CD4-positive, CD25-positive, alpha-beta regulatory T cell (primary cell): ENCODE measurements at regions not wholly inside any gene's neighbourhood (a gene's known extent, or its start where the extent isn't known, plus 50 kb on each side); places are given as distances from the start of the nearest gene placed in this dataset.

ENCODE experiments used
- ATAC-seq, 2 donors: fragments of 150-1000 bp; cut with Tn5 transposase; one replicate each; pipeline ENCODE4 v1.10.0; 2021; ENCODE audit warnings: low read depth in 2 of 2, moderate number of reproducible peaks in 2 of 2, moderate library complexity in 1 of 2
- DNase-seq, 3 donors: peaks; one replicate each; pipeline versions ENCODE4 v3.0.0 to v3.0.0-alpha.2; 2012 to 2022; ENCODE audit warnings: mixed read lengths in 1 of 3
- H3K27ac ChIP-seq: one replicate; pipeline ENCODE4 v1.7.0; 2013; ENCODE audit warnings: mild to moderate bottlenecking, low read length; ENCODE audit not compliant: insufficient read depth, poor library complexity, severe bottlenecking
- H3K27me3 ChIP-seq: one replicate; pipeline ENCODE4 v1.7.0; 2013; ENCODE audit warnings: low read length; ENCODE audit not compliant: control insufficient read depth, insufficient read depth
- H3K36me3 ChIP-seq: one replicate; pipeline ENCODE4 v1.7.0; 2013; ENCODE audit warnings: mild to moderate bottlenecking, low read length, moderate library complexity; ENCODE audit not compliant: control insufficient read depth, insufficient read depth
- H3K4me1 ChIP-seq: 2 replicates; pipeline ENCODE4 v1.7.0; 2013; ENCODE audit warnings: mild to moderate bottlenecking, low read length; ENCODE audit not compliant: insufficient read depth, control insufficient read depth, poor library complexity, severe bottlenecking
- H3K4me3 ChIP-seq: one replicate; pipeline ENCODE4 v1.7.0; 2013; ENCODE audit warnings: low read depth, mild to moderate bottlenecking, low read length, moderate library complexity
- H3K9me3 ChIP-seq, 2 experiments: 1 replicate in 1 of 2; 2 replicates in 1 of 2; pipeline ENCODE4 v1.7.0; 2013; ENCODE audit warnings: low read length in 2 of 2, mild to moderate bottlenecking in 1 of 2, moderate library complexity in 1 of 2; ENCODE audit not compliant: control insufficient read depth in 2 of 2
- H3K27ac Mint-ChIP-seq, 3 donors: one replicate each; pipeline ENCODE4 v1.8.0; 2020 to 2022; ENCODE audit warnings: mild to moderate bottlenecking in 3 of 3, mixed read lengths in 3 of 3, moderate library complexity in 2 of 3
- H3K27me3 Mint-ChIP-seq: one replicate; pipeline ENCODE4 v1.8.0; 2022; ENCODE audit warnings: mild to moderate bottlenecking, mixed read lengths
- H3K36me3 Mint-ChIP-seq: one replicate; pipeline ENCODE4 v1.8.0; 2020; ENCODE audit warnings: mixed read lengths
- H3K4me1 Mint-ChIP-seq, 4 donors: one replicate each; pipeline ENCODE4 v1.8.0; 2020 to 2022; ENCODE audit warnings: mixed read lengths in 4 of 4, mild to moderate bottlenecking in 1 of 4
- H3K4me3 Mint-ChIP-seq, 4 donors: one replicate each; pipeline ENCODE4 v1.8.0; 2020 to 2022; ENCODE audit warnings: mild to moderate bottlenecking in 4 of 4, mixed read lengths in 4 of 4, moderate library complexity in 3 of 4
- H3K9me3 Mint-ChIP-seq, 7 donors: one replicate each; pipeline ENCODE4 v1.8.0; 2020 to 2022; ENCODE audit warnings: mixed read lengths in 7 of 7, mild to moderate bottlenecking in 3 of 7, moderate library complexity in 2 of 7

DNA sequence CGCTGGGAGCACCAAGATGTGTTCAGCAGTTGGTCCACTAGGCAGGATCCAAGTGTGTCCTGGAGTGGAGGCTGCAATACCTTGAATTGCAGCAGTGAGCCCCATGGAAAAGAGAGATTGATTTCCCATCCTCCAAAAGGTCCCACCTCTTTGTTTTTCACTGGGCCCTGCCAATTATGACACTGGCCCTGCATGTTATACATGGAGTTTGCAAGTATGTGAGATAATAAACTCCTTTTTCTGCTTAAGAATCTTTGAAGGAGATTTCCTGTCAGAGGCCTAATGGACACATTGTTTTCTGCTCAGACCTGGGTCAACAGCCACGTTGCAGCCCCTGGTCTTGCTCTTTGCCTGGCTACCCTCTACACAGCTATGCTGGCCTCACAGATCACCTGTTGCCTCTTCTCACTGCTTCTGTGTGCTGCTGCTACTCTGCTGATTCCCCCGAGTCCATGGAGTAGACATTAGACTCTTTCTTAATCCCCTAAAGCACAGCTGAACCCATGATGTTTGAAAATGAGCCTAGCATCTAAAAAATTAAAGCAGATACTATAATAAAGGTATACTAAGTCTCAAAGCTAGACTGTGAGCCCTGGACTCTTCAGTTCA is 341.9 kb upstream of the CDH11 start:
- H3K27ac ChIP-seq, result no peak overlapping the region
- no peak overlapping the region for H3K4me3 Mint-ChIP-seq
- H3K4me1 ChIP-seq, result no peaks in the 10 kb centered on the region
- DNase-seq (no peak), ATAC-seq (no peak)
- no peaks in the 10 kb centered on the region for H3K36me3 Mint-ChIP-seq
- H3K9me3 Mint-ChIP-seq, result peaks cover 0 to 8% (median 5%) of the 10 kb centered on the region in 7 donors
- H3K27me3 ChIP-seq, result no peaks in the 10 kb centered on the region
- H3K4me3 ChIP-seq, result no peak overlapping the region
- no peaks in the 10 kb centered on the region for H3K9me3 ChIP-seq
- no peak overlapping the region for H3K27ac Mint-ChIP-seq
- H3K27me3 Mint-ChIP-seq, result no peaks in the 10 kb centered on the region
- H3K36me3 ChIP-seq, result no peaks in the 10 kb centered on the region
- H3K4me1 Mint-ChIP-seq, result no peaks in the 10 kb centered on the region

GRCh38 chr16:65457084-65457483 is 335.2 kb upstream of the CDH11 start:
- H3K9me3 Mint-ChIP-seq, result peaks cover 0 to 12% (median 4%) of the 10 kb centered on the region in 7 donors
- no peak for ATAC-seq
- H3K4me3 Mint-ChIP-seq, result no peak overlapping the region
- Histone ChIP-seq H3K36me3 (no peaks in the 10 kb centered on the region), H3K9me3 (no peaks in the 10 kb centered on the region), H3K27me3 (no peaks in the 10 kb centered on the region), H3K4me3 (no peak overlapping the region), H3K4me1 (no peaks in the 10 kb centered on the region), H3K27ac (no peak overlapping the region)
- H3K27ac Mint-ChIP-seq, result no peak overlapping the region
- no peaks in the 10 kb centered on the region for H3K4me1 Mint-ChIP-seq
- H3K36me3 Mint-ChIP-seq, result no peaks in the 10 kb centered on the region
- no peak for DNase-seq
- H3K27me3 Mint-ChIP-seq, result no peaks in the 10 kb centered on the region

DNA sequence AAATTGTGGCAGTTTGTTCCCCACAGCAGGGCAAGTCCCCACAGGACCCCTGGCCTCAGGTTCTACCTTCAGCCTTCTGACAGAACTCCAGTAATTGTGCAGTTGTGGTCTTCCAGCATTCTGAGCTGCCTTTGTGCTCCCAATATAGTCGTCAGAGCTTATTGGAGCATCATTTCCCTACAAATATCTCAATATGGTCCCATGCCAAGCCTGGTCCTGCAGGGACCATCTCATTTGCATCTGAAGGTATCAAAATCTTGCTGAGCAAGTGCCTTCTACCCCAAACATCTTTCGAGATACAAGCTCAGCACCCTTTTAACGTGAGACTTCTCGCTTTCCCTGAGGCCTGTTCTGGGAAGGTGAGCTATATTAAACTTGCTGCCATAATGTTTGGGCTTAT is 333.9 kb upstream of the CDH11 start:
- Histone ChIP-seq H3K4me1 (no peaks in the 10 kb centered on the region), H3K27ac (no peak overlapping the region), H3K4me3 (no peak overlapping the region), H3K36me3 (no peaks in the 10 kb centered on the region), H3K27me3 (no peaks in the 10 kb centered on the region), H3K9me3 (no peaks in the 10 kb centered on the region)
- peaks cover 0 to 14% (median 4%) of the 10 kb centered on the region in 7 donors for H3K9me3 Mint-ChIP-seq
- no peaks in the 10 kb centered on the region for H3K4me1 Mint-ChIP-seq
- H3K4me3 Mint-ChIP-seq, result no peak overlapping the region
- ATAC-seq (no peak), DNase-seq (no peak)
- no peak overlapping the region for H3K27ac Mint-ChIP-seq
- no peaks in the 10 kb centered on the region for H3K36me3 Mint-ChIP-seq
- no peaks in the 10 kb centered on the region for H3K27me3 Mint-ChIP-seq

GRCh38 chr16:65453646-65454045 is 331.8 kb upstream of the CDH11 start:
- ATAC-seq (no peak), DNase-seq (no peak)
- Histone ChIP-seq H3K9me3 (no peaks in the 10 kb centered on the region), H3K4me3 (no peak overlapping the region), H3K36me3 (no peaks in the 10 kb centered on the region), H3K4me1 (no peaks in the 10 kb centered on the region), H3K27me3 (no peaks in the 10 kb centered on the region), H3K27ac (no peak overlapping the region)
- no peak overlapping the region for H3K4me3 Mint-ChIP-seq
- H3K27me3 Mint-ChIP-seq, result no peaks in the 10 kb centered on the region
- H3K27ac Mint-ChIP-seq, result no peak overlapping the region
- H3K36me3 Mint-ChIP-seq, result no peaks in the 10 kb centered on the region
- peaks cover 0 to 16% (median 6%) of the 10 kb centered on the region in 7 donors for H3K9me3 Mint-ChIP-seq
- H3K4me1 Mint-ChIP-seq, result no peaks in the 10 kb centered on the region

- Histone ChIP-seq H3K4me3 (no peak overlapping the region), H3K36me3 (no peaks in the 10 kb centered on the region), H3K27ac (no peak overlapping the region), H3K9me3 (no peaks in the 10 kb centered on the region), H3K27me3 (no peaks in the 10 kb centered on the region), H3K4me1 (no peaks in the 10 kb centered on the region)
- Mint-ChIP-seq H3K4me3 (no peak overlapping the region), H3K9me3 (peaks cover 1 to 24% (median 8%) of the 10 kb centered on the region in 7 donors), H3K27ac (no peak overlapping the region), H3K36me3 (no peaks in the 10 kb centered on the region), H3K4me1 (no peaks in the 10 kb centered on the region), H3K27me3 (no peaks in the 10 kb centered on the region)
- ATAC-seq (no peak), DNase-seq (no peak)
Observed at GRCh38 chr16:65449526-65449925, 327.7 kb upstream of the CDH11 start.

DNA sequence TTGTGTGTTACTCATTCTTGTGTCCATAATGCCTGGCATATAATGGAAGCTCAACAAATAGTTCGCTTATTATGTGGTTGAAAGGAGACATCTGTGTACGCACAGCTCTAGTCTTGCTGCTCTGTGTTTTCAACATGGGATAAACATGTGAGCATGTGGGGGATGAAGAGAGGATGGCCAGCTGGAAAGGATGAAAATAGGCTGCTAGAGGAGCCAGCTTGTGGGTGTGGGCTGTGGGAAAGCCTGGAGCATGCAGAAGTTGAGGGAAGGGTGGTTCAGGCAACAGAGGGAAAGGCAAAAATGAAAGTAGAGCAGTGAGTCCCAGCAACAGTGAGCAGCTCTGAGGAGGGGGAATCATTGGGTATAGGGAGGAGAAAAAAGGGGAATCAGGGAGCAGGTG is 324.6 kb upstream of the CDH11 start:
- H3K9me3 ChIP-seq, result no peaks in the 10 kb centered on the region
- H3K4me3 Mint-ChIP-seq, result no peak overlapping the region
- no peaks in the 10 kb centered on the region for H3K36me3 ChIP-seq
- DNase-seq (no peak), ATAC-seq (no peak)
- H3K36me3 Mint-ChIP-seq, result no peaks in the 10 kb centered on the region
- no peak overlapping the region for H3K4me3 ChIP-seq
- no peaks in the 10 kb centered on the region for H3K27me3 Mint-ChIP-seq
- H3K9me3 Mint-ChIP-seq, result peaks cover 1 to 41% (median 10%) of the 10 kb centered on the region in 7 donors
- H3K27ac Mint-ChIP-seq, result no peak overlapping the region
- H3K4me1 ChIP-seq, result no peaks in the 10 kb centered on the region
- H3K27ac ChIP-seq, result no peak overlapping the region
- H3K27me3 ChIP-seq, result no peaks in the 10 kb centered on the region
- no peaks in the 10 kb centered on the region for H3K4me1 Mint-ChIP-seq

DNA sequence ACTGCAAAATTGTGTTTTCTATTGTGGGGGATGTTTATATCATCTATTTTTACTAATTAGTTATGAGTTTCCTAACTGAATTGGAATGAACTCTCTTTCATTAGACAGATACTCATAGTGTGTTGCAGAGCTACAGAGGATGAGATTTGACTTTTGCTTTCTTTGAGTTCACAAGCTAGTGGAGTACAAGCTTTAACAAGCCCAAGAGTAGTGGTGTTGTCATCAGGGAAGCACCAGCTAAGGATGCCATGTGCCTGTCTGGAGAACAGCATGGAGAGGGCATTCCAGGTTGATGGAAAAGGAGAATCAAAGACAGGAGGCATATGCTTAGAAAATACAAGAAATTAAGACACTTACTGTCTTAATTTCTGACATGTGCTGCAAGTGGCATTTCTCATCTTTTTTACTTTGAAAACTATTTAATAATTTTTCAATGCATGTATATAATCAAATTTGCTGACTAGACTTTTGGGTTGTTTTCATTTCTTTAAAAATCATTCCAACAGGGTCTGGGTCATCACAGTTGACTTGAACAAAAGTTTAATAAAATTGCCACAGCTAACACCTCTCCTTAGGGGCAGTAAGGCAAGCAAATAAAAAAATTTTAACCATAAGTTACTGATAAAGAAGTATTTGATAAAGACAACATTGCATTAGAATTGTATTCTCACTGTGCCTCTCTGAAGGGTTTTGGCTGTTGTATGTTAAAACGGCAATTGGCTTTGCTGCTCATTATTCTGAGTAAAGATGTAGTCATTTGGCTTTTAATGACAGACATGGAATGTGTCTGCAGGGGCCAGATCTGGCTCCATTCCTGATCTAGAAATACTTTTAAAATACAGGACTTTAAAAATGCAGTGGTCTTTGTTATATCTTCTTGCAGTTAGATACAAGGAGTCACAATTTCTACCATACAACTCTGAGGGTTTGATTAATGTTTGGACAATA is 323.7 kb upstream of the CDH11 start:
- Histone ChIP-seq H3K9me3 (no peaks in the 10 kb centered on the region), H3K4me1 (no peaks in the 10 kb centered on the region)
- no peaks in the 10 kb centered on the region for H3K27me3 Mint-ChIP-seq

More for the DNA sequence above, 323.7 kb upstream of the CDH11 start:
- Histone ChIP-seq H3K36me3 (no peaks in the 10 kb centered on the region), H3K4me3 (no peak overlapping the region), H3K27me3 (no peaks in the 10 kb centered on the region), H3K27ac (no peak overlapping the region)
- no peaks in the 10 kb centered on the region for H3K36me3 Mint-ChIP-seq
- H3K4me1 Mint-ChIP-seq, result no peaks in the 10 kb centered on the region
- no peak overlapping the region for H3K27ac Mint-ChIP-seq
- no peak overlapping the region for H3K4me3 Mint-ChIP-seq
- H3K9me3 Mint-ChIP-seq, result peaks cover 1 to 45% (median 9%) of the 10 kb centered on the region in 7 donors
- ATAC-seq (no peak), DNase-seq (no peak)
